ENCODE measurements at regions not wholly inside any gene's neighbourhood (a gene's known extent, or its start where the extent isn't known, plus 50 kb on each side); places are given as distances from the start of the nearest gene placed in this dataset.

DNA sequence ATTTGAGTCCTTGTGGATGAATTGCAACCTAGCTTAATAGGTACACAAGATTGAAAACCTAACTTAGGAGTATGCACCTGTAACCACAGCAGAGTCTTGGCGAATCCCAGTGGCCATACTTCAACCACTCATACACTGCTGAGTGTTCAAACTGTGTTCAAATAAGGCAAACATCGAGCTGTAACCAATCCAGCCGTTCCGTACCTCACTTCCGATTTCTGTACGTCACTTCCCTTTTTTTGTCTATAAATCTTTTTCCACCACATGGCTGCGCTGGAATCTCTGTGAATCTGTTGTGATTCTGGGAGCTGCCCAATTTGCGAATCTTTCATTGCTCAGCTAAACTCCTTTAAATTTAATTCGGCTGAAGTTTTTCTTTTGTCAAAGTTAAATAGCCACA, 190.6 kb downstream of the MAF start:
- Histone ChIP-seq H3K4me1 (ENCODE audit: insufficient read depth, low read length) (no peaks in the 10 kb centered on the region), H3K27ac (ENCODE audit: low read depth, low read length) (no peak overlapping the region), H3K27me3 (ENCODE audit: insufficient read depth, low read length, poor library complexity, severe bottlenecking) (no peaks in the 10 kb centered on the region), H3K9me3 (ENCODE audit: low read length) (no peaks in the 10 kb centered on the region), H3K4me3 (ENCODE audit: low read length) (no peak overlapping the region), H3K36me3 (ENCODE audit: insufficient read depth, low read length) (no peaks in the 10 kb centered on the region)
- no peak for DNase-seq
- ChIA-PET CTCF (interaction anchor here (1.3 kb wide), 1 partner anchor 17 kb away, joined by 3 read pairs; no protein-coding TSS in a partner anchor), POLR2A (no interaction called here)
- Mint-ChIP-seq H3K27ac (no peak overlapping the region), H3K4me3 (no peak overlapping the region), H3K9me3 (no peaks in the 10 kb centered on the region), H3K36me3 (peaks cover 0 to 5% (median 0%) of the 10 kb centered on the region in 3 donors), H3K4me1 (peaks cover 21 to 27% (median 23%) of the 10 kb centered on the region in 3 donors), H3K27me3 (peaks cover 2 to 6% of the 10 kb centered on the region in 2 donors)

DNA sequence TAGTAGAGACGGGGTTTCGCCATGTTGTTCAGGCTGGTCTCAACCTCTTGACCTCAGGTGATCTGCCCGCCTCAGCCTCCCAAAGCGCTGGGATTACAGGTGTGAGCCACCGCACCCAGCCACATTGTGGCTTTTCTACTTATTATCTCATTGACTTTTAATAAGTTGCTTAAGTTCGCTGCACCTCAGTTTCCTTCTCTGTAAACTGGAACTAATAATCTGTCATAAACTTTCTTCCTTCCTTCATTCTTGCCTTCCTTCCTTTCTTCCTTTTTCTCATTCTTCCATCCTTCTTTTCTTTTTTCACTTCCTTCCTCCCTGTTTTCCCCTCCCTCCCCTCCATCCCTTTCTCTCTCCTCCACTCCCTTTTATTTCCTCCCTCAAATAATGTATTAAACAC, 192.2 kb downstream of the MAF start:
- H3K36me3 Mint-ChIP-seq: peaks cover 0 to 5% (median 0%) of the 10 kb centered on the region in 3 donors
- no peaks in the 10 kb centered on the region for H3K9me3 Mint-ChIP-seq
- Histone ChIP-seq H3K4me3 (ENCODE audit: low read length) (no peak overlapping the region), H3K27ac (ENCODE audit: low read depth, low read length) (no peak overlapping the region), H3K4me1 (ENCODE audit: insufficient read depth, low read length) (no peaks in the 10 kb centered on the region), H3K9me3 (ENCODE audit: low read length) (no peaks in the 10 kb centered on the region), H3K36me3 (ENCODE audit: insufficient read depth, low read length) (no peaks in the 10 kb centered on the region), H3K27me3 (ENCODE audit: insufficient read depth, low read length, poor library complexity, severe bottlenecking) (no peaks in the 10 kb centered on the region)
- no peak overlapping the region for H3K4me3 Mint-ChIP-seq
- H3K27ac Mint-ChIP-seq: no peak overlapping the region
- POLR2A ChIA-PET: no interaction called here
- CTCF ChIA-PET: interaction anchor here (0.7 kb wide), 1 partner anchor 13 kb away, joined by 3 read pairs; no protein-coding TSS in a partner anchor
- peaks cover 11 to 14% (median 14%) of the 10 kb centered on the region in 3 donors for H3K4me1 Mint-ChIP-seq
- no peak for DNase-seq
- peaks cover 2 to 6% of the 10 kb centered on the region in 2 donors for H3K27me3 Mint-ChIP-seq

DNA sequence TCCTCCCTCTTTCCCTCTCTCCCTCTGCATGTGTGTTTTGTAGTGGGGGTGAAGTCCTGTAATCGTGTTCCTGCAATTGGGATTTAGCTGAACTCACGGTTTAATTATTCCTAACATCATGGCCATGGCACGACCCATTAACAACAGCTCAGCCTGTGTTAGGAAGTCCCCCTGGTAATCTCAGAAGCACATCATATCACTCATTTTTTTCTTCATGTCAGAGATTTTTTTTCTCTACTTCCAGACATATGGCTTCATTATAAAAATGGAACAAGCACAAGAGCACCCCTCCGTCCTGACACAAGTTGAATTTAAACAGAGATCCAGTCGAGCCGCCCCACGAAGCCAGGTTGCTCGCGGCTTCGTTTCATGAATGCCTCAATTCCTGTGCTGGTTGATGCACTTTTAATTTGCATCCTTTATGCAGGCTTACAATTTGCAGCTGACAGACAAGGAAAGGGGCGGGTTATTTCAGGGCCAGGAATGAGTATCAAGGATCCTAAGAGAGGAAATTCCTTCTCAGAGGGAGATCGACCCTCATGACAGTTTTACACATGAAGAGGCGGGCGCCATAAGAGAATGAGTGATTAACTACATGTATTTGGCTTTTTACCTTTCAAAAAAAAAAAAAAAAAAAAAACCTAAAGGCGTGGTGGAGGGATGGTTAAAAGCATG, 192.9 kb downstream of the MAF start:
- H3K27me3 ChIP-seq (ENCODE audit: insufficient read depth, low read length, poor library complexity, severe bottlenecking): no peaks in the 10 kb centered on the region
- Mint-ChIP-seq H3K4me1 (peaks cover 7 to 9% (median 8%) of the 10 kb centered on the region in 3 donors), H3K9me3 (no peaks in the 10 kb centered on the region), H3K36me3 (peaks cover 0 to 5% (median 0%) of the 10 kb centered on the region in 3 donors), H3K27me3 (peaks cover 2 to 6% of the 10 kb centered on the region in 2 donors), H3K4me3 (no peak overlapping the region), H3K27ac (peak overlapping the region in 1 of 8 donors; percentile 82)
- H3K4me3 ChIP-seq (ENCODE audit: low read length): no peak overlapping the region
- ChIA-PET POLR2A (no interaction called here), CTCF (interaction anchor here (0.7 kb wide), 1 partner anchor 12 kb away, joined by 3 read pairs; no protein-coding TSS in a partner anchor)
- H3K9me3 ChIP-seq (ENCODE audit: low read length): no peaks in the 10 kb centered on the region
- no peak overlapping the region for H3K27ac ChIP-seq (ENCODE audit: low read depth, low read length)
- H3K4me1 ChIP-seq (ENCODE audit: insufficient read depth, low read length): no peaks in the 10 kb centered on the region
- DNase-seq: no peak
- no peaks in the 10 kb centered on the region for H3K36me3 ChIP-seq (ENCODE audit: insufficient read depth, low read length)

DNA sequence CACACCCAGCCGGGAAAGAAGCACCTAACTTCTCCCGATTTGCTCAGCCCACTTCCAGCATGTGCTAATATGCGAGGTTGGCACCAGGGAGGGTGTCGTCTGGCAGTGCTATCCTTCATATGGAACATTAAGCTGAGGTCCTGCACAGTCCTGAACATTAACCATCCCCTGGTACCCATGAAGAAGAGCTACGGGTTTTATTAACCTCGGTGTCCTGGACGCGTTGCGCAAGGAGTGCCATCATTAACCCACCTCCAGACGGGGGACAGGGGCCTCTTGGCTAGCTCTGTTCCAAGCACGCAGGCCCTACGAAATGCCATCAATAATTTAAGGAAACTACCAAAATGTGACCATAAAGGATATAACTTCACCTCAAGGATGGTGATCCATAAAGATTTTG, 193.5 kb downstream of the MAF start:
- peaks cover 2 to 6% of the 10 kb centered on the region in 2 donors for H3K27me3 Mint-ChIP-seq
- Histone ChIP-seq H3K9me3 (ENCODE audit: low read length) (no peaks in the 10 kb centered on the region), H3K4me1 (ENCODE audit: insufficient read depth, low read length) (no peaks in the 10 kb centered on the region), H3K4me3 (ENCODE audit: low read length) (no peak overlapping the region), H3K27ac (ENCODE audit: low read depth, low read length) (no peak overlapping the region), H3K36me3 (ENCODE audit: insufficient read depth, low read length) (no peaks in the 10 kb centered on the region), H3K27me3 (ENCODE audit: insufficient read depth, low read length, poor library complexity, severe bottlenecking) (no peaks in the 10 kb centered on the region)
- CTCF ChIA-PET: no interaction called here
- POLR2A ChIA-PET: interaction anchor here (0.5 kb wide), 1 partner anchor 10 kb away, joined by 3 read pairs; no protein-coding TSS in a partner anchor
- H3K4me1 Mint-ChIP-seq: peaks cover 4 to 5% (median 4%) of the 10 kb centered on the region in 3 donors
- H3K9me3 Mint-ChIP-seq: no peaks in the 10 kb centered on the region
- no peak overlapping the region for H3K27ac Mint-ChIP-seq
- H3K4me3 Mint-ChIP-seq: no peak overlapping the region
- DNase-seq: no peak
- peaks cover 0 to 5% (median 0%) of the 10 kb centered on the region in 3 donors for H3K36me3 Mint-ChIP-seq

DNA sequence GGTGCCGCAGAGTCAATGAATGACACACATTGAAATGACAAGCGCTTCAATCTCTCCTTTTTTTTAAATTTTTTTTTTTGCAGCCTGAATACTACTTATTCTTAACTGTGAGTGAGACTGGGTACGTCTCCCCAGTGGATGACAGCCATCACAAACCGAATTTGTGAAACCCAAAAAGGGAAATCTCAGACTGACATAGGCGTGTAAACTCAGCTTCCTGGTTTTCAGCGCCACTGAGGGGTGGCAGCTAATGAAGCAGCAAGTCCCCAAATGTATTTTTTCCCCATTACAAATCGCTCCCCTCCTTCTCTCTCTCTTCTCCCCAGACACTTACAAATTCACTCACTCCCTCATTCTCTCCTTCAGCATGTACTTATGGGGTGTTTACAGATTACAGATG, 196.0 kb downstream of the MAF start:
- Histone ChIP-seq H3K9me3 (ENCODE audit: low read length) (no peaks in the 10 kb centered on the region), H3K4me1 (ENCODE audit: insufficient read depth, low read length) (no peaks in the 10 kb centered on the region), H3K27ac (ENCODE audit: low read depth, low read length) (no peak overlapping the region), H3K27me3 (ENCODE audit: insufficient read depth, low read length, poor library complexity, severe bottlenecking) (no peaks in the 10 kb centered on the region), H3K36me3 (ENCODE audit: insufficient read depth, low read length) (no peaks in the 10 kb centered on the region), H3K4me3 (ENCODE audit: low read length) (no peak overlapping the region)
- peaks cover 0 to 5% (median 0%) of the 10 kb centered on the region in 3 donors for H3K36me3 Mint-ChIP-seq
- H3K4me3 Mint-ChIP-seq: no peak overlapping the region
- peak overlapping the region in 2 of 8 donors; percentile 3 to 57 for H3K27ac Mint-ChIP-seq
- DNase-seq: no peak
- no peaks in the 10 kb centered on the region for H3K4me1 Mint-ChIP-seq
- H3K9me3 Mint-ChIP-seq: no peaks in the 10 kb centered on the region
- CTCF ChIA-PET: no interaction called here
- POLR2A ChIA-PET: no interaction called here
- H3K27me3 Mint-ChIP-seq: peaks cover 2 to 6% of the 10 kb centered on the region in 2 donors

DNA sequence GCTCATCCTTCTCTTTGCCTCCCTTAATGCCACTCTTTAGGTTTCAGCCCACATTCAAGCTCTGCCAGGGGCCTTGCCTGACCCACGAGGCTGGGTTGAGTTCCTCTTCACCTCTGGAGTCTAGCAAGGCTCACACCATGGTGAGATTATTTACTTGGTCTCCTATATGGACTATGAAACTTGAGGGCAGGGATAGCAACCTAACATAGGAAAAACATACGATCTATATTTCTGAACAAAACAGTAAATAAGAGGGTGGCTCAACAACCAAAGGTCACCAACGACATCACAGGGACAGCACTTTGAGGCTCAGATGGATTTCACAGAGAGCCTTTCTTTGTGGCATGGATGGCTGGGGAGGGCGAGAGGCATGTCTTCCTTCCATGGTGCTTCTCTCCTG, 197.0 kb downstream of the MAF start:
- Mint-ChIP-seq H3K4me1 (no peaks in the 10 kb centered on the region), H3K9me3 (no peaks in the 10 kb centered on the region), H3K27me3 (peaks cover 2 to 6% of the 10 kb centered on the region in 2 donors), H3K27ac (peak overlapping the region in 1 of 8 donors; percentile 62), H3K4me3 (no peak overlapping the region), H3K36me3 (peaks cover 0 to 5% (median 0%) of the 10 kb centered on the region in 3 donors)
- CTCF ChIA-PET: no interaction called here
- Histone ChIP-seq H3K27ac (ENCODE audit: low read depth, low read length) (no peak overlapping the region), H3K36me3 (ENCODE audit: insufficient read depth, low read length) (no peaks in the 10 kb centered on the region), H3K4me3 (ENCODE audit: low read length) (no peak overlapping the region), H3K9me3 (ENCODE audit: low read length) (no peaks in the 10 kb centered on the region), H3K4me1 (ENCODE audit: insufficient read depth, low read length) (no peaks in the 10 kb centered on the region), H3K27me3 (ENCODE audit: insufficient read depth, low read length, poor library complexity, severe bottlenecking) (no peaks in the 10 kb centered on the region)
- no peak for DNase-seq
- POLR2A ChIA-PET: no interaction called here

DNA sequence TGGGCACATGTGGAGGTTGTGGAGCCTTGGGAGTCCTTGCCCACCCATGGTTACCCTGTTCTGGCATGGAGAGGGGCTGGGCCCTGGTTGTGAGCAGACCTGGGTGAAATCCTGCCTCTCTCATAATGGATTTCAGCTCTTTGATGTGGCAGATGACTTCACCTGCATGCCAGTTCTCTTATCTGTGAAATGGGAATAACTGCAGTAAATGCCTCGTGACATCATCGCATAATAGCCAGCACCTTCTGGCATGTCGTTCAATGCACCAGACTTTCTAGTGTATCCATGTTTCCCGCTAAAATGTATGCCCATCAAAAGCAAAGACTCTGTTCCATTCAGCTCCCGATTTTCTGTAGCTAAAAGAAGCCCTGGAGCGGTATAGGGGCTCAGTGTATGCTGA, 197.6 kb downstream of the MAF start:
- Mint-ChIP-seq H3K9me3 (no peaks in the 10 kb centered on the region), H3K27me3 (peaks cover 2 to 6% of the 10 kb centered on the region in 2 donors), H3K27ac (no peak overlapping the region), H3K4me1 (no peaks in the 10 kb centered on the region), H3K36me3 (peaks cover 0 to 5% (median 0%) of the 10 kb centered on the region in 3 donors), H3K4me3 (no peak overlapping the region)
- no peak for DNase-seq
- Histone ChIP-seq H3K36me3 (ENCODE audit: insufficient read depth, low read length) (no peaks in the 10 kb centered on the region), H3K27ac (ENCODE audit: low read depth, low read length) (no peak overlapping the region), H3K27me3 (ENCODE audit: insufficient read depth, low read length, poor library complexity, severe bottlenecking) (no peaks in the 10 kb centered on the region), H3K9me3 (ENCODE audit: low read length) (no peaks in the 10 kb centered on the region), H3K4me3 (ENCODE audit: low read length) (no peak overlapping the region), H3K4me1 (ENCODE audit: insufficient read depth, low read length) (no peaks in the 10 kb centered on the region)
- POLR2A ChIA-PET: no interaction called here
- CTCF ChIA-PET: no interaction called here

DNA sequence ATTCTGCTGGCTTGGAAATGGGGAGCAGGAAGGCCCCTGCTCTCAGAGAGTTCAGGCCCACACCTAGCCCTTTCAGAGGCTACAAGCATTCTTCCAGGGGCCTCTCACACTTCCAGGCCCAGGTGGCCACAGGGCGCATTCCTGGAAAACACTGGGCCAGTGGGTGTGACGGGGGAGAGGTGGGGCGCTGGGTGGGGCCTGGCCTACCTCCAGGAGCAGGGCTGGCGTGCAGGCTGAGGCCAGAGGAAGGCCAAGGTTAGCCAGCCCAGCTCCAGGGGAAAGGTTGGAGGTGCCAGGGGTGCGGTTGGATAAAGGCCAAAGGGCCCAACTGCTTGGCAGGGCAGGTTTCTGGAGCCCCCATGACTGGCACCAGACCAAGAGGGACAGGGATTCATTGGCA, 198.2 kb downstream of the MAF start:
- Histone ChIP-seq H3K27ac (ENCODE audit: low read depth, low read length) (no peak overlapping the region), H3K27me3 (ENCODE audit: insufficient read depth, low read length, poor library complexity, severe bottlenecking) (no peaks in the 10 kb centered on the region), H3K4me1 (ENCODE audit: insufficient read depth, low read length) (no peaks in the 10 kb centered on the region), H3K36me3 (ENCODE audit: insufficient read depth, low read length) (no peaks in the 10 kb centered on the region), H3K9me3 (ENCODE audit: low read length) (no peaks in the 10 kb centered on the region), H3K4me3 (ENCODE audit: low read length) (no peak overlapping the region)
- CTCF ChIA-PET: no interaction called here
- POLR2A ChIA-PET: no interaction called here
- no peak overlapping the region for H3K27ac Mint-ChIP-seq
- no peaks in the 10 kb centered on the region for H3K9me3 Mint-ChIP-seq
- peaks cover 0 to 5% (median 0%) of the 10 kb centered on the region in 3 donors for H3K36me3 Mint-ChIP-seq
- no peak for DNase-seq
- no peaks in the 10 kb centered on the region for H3K4me1 Mint-ChIP-seq
- no peak overlapping the region for H3K4me3 Mint-ChIP-seq
- H3K27me3 Mint-ChIP-seq: peaks cover 1 to 2% of the 10 kb centered on the region in 2 donors
